Right cardiac atrium (tissue), 5 donors: ENCODE measurements at regions not wholly inside any gene's neighbourhood (a gene's known extent, or its start where the extent isn't known, plus 50 kb on each side); places are given as distances from the start of the nearest gene placed in this dataset.
"Not testable (repeated sequence)": the region's sequence is repeated elsewhere in the genome, so short reads cannot be mapped to it uniquely, and the experiment has no call there.

Source experiments
- ATAC-seq, 2 donors: fragments of 200-7000 bp; cut with Tn5 transposase; one replicate each; pipeline versions ENCODE4 v1.8.0 to v1.9.1; 2020; ENCODE audit warnings: moderate library complexity in 2 of 2, mild to moderate bottlenecking in 1 of 2
- DNase-seq, 3 donors: peaks; one replicate each; pipeline ENCODE4 v3.0.0-alpha.2; 2020
- H3K27ac ChIP-seq: one replicate; pipeline ENCODE4 v1.5.1; 2013; ENCODE audit warnings: mild to moderate bottlenecking, low read length, control low read depth, moderate library complexity
- H3K27me3 ChIP-seq: one replicate; pipeline ENCODE4 v1.6.1; 2013; ENCODE audit not compliant: control insufficient read depth, insufficient read depth
- H3K4me1 ChIP-seq: one replicate; pipeline ENCODE4 v1.6.1; 2013; ENCODE audit warnings: low read length; ENCODE audit not compliant: control insufficient read depth, insufficient read depth
- H3K4me3 ChIP-seq: one replicate; pipeline ENCODE4 v1.5.1; 2013; ENCODE audit warnings: low read length, control low read depth
- H3K9me3 ChIP-seq: one replicate; pipeline ENCODE4 v1.6.1; 2013; ENCODE audit warnings: low read length; ENCODE audit not compliant: control insufficient read depth
- WGBS: extraction: QIAGEN DNeasy Blood & Tissue Kit; methylation state at CpG from one replicate; pipeline ENCODE4 v1.1.7; 2013; 5-methylcytosine and 5-hydroxymethylcytosine counted together
- intact Hi-C, 4 donors: fragments of 100-400 bp; cut with DNase I; formaldehyde crosslinking; loops; one replicate each; pipeline versions ENCODE4 v1.11.0 to v1.14.0; 2022 to 2023
- donor health status: healthy with polysubstance abuse.
- donor health status: DM: no; HTN: yes; CAD: no.
- donor health status: DM: no; HTN: no; CAD: no.
- donor health status: DM: no; HTN: yes; CAD: no; lungs with severe emphysema.
- donor health status: DM: yes; HTN: yes; CAD: no.

- H3K27me3 ChIP-seq, H3K4me1 ChIP-seq, H3K9me3 ChIP-seq, H3K4me3 ChIP-seq, intact Hi-C loops, DNase-seq, H3K27ac ChIP-seq, ATAC-seq: not testable (repeated sequence)
- WGBS: 89% methylated on average over 8 of the region's 8 CpGs
Observed at GRCh38 chr4:35021222-35021621, 1223.1 kb downstream of the ARAP2 start.

- no peak for DNase-seq
- Histone ChIP-seq H3K27me3 (no peaks in the 10 kb centered on the region), H3K4me3 (no peak overlapping the region), H3K9me3 (no peaks in the 10 kb centered on the region), H3K4me1 (no peaks in the 10 kb centered on the region), H3K27ac (no peak overlapping the region)
- intact Hi-C loops: no loop called here
- ATAC-seq: no peak
- 63% methylated on average over 3 of the region's 3 CpGs for WGBS
Observed at GRCh38 chr4:35025152-35025834, 1219.0 kb downstream of the ARAP2 start.

DNA sequence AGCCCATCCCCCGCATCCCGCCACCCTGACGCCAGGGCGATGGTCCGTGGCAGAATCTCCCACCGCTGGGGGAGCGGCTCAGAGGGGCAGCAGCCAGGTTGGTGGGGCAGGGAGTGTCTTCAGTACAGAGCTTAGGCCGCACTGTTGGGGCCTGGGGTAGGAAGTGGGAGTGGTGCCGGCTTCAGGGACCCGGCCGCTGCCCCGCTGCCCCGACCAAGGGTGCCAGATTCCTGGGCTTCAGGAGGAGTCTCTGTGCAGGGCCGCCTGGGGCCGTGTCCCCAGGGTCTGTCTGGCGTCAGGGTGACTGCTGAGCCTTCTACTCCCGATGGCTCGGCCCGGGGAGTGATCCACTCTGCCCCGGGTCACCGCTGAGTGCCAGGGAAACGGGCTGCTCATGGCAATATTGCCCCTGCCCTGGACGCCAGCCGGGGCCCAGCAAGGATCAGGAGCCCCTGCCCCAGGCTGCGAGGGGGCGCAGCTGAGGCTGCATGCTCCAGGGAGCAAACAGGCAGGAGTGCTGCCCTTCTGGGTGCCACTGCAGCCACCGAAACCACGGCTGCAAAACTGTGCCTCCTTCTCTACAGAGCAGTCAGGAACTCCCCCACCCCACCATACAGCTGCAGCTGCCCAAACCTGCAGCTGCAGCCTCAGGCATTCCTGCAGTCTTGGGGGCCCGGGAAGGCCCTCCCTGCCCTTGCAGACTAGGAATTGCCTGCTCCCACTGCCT lies 1206.1 kb downstream of the ARAP2 start:
- ATAC-seq (peak in 1 of 2 donors; percentile 33), DNase-seq (peak in 1 of 3 donors; percentile 44)
- Histone ChIP-seq H3K4me1 (no peaks in the 10 kb centered on the region), H3K9me3 (no peaks in the 10 kb centered on the region), H3K27ac (no peak overlapping the region), H3K4me3 (no peak overlapping the region), H3K27me3 (no peaks in the 10 kb centered on the region)
- 89% methylated on average over 29 of the region's 29 CpGs for WGBS
- intact Hi-C loops: no loop called here

GRCh38 chr4:35038845-35039244 lies 1205.5 kb downstream of the ARAP2 start:
- intact Hi-C loops: no loop called here
- no peaks in the 10 kb centered on the region for H3K4me1 ChIP-seq
- no peak overlapping the region for H3K27ac ChIP-seq
- H3K27me3 ChIP-seq: no peaks in the 10 kb centered on the region
- no peak for DNase-seq
- WGBS: 79% methylated on average over 7 of the region's 7 CpGs
- no peak for ATAC-seq
- H3K9me3 ChIP-seq: no peaks in the 10 kb centered on the region
- no peak overlapping the region for H3K4me3 ChIP-seq

GRCh38 chr4:35052546-35052945 lies 1191.8 kb downstream of the ARAP2 start:
- Histone ChIP-seq H3K27ac (no peak overlapping the region), H3K27me3 (no peaks in the 10 kb centered on the region), H3K4me1 (no peaks in the 10 kb centered on the region), H3K9me3 (no peaks in the 10 kb centered on the region), H3K4me3 (no peak overlapping the region)
- DNase-seq: no peak
- intact Hi-C loops: no loop called here
- WGBS: 91% methylated on average over 9 of the region's 9 CpGs
- no peak for ATAC-seq

GRCh38 chr4:35063031-35063570 lies 1181.2 kb downstream of the ARAP2 start:
- Histone ChIP-seq H3K27ac (no peak overlapping the region), H3K27me3 (no peaks in the 10 kb centered on the region), H3K4me3 (no peak overlapping the region), H3K4me1 (no peaks in the 10 kb centered on the region), H3K9me3 (no peaks in the 10 kb centered on the region)
- no peak for DNase-seq
- WGBS: 63% methylated on average over 1 of the region's 1 CpG
- ATAC-seq: no peak
- intact Hi-C loops: no loop called here

DNA sequence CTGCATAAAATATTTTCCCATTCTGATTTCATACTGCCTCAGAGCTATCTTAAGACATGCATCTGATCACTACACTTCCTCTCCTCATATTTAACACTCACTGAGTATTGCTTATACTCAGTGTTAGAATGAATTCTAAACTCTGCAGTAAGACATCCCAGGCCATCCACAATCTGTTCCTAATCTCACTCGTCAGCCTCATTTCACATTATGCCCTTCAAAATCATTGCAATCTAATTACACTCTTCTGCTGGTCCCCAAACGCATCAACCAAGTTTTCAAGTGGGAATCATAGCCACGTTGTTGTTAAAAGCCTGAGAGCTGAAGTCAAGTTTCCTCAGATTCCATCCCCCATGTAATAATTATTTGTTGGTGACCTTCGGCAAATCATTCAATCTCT lies 1177.9 kb downstream of the ARAP2 start:
- Histone ChIP-seq H3K4me1 (no peaks in the 10 kb centered on the region), H3K27me3 (no peaks in the 10 kb centered on the region), H3K9me3 (no peaks in the 10 kb centered on the region), H3K4me3 (no peak overlapping the region), H3K27ac (no peak overlapping the region)
- WGBS: 67% methylated on average over 4 of the region's 4 CpGs
- ATAC-seq (no peak), DNase-seq (no peak)
- intact Hi-C loops: no loop called here

DNA sequence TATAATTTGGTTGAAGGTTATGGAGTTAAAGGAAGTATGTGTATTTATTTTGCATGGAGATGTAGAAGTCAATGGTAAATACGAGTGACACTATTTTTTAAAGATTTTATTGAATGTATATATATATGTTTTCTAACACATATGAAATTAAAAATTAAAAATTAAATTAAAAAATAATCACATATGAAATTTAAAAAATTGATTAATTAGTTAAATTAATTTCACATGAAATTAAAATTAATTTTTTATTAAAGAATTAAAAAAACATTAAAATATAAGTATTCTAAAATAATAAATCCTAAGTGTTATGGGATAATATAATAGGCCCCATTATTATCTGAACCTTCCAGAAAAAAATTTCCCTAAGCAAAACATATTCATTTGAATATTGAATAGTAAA lies 1163.5 kb downstream of the ARAP2 start:
- Histone ChIP-seq H3K4me3 (no peak overlapping the region), H3K4me1 (no peaks in the 10 kb centered on the region), H3K9me3 (no peaks in the 10 kb centered on the region), H3K27ac (no peak overlapping the region), H3K27me3 (no peaks in the 10 kb centered on the region)
- DNase-seq (no peak), ATAC-seq (no peak)
- 83% methylated on average over 1 of the region's 1 CpG for WGBS
- intact Hi-C loops: no loop called here

GRCh38 chr4:35087218-35087617 lies 1157.1 kb downstream of the ARAP2 start:
- H3K4me1 ChIP-seq: no peaks in the 10 kb centered on the region
- WGBS: 81% methylated on average over 3 of the region's 3 CpGs
- H3K4me3 ChIP-seq: no peak overlapping the region
- no peaks in the 10 kb centered on the region for H3K9me3 ChIP-seq
- DNase-seq: no peak
- no peak overlapping the region for H3K27ac ChIP-seq
- no peaks in the 10 kb centered on the region for H3K27me3 ChIP-seq
- intact Hi-C loops: no loop called here
- no peak for ATAC-seq

DNA sequence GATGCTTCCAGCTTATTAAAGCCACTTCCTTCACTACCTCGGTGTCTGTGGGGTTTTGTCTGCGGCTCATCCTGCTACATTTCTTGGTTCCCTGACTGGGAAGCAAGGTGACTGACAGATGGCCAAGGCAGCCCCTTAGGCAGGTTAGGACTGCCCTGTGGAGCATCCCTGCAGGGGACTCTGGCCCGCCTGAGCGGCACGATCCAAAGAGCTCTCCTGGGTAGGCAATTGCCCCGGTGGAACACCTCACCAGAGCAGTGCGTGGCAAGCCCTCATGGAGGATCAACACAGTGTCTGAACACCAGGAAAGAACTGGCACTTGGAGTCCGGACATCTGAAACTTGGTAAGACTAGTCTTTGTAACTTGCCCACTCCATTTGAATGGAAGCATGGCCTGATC lies 1143.4 kb downstream of the ARAP2 start:
- no peak for DNase-seq
- Histone ChIP-seq H3K4me1 (no peaks in the 10 kb centered on the region), H3K9me3 (no peaks in the 10 kb centered on the region), H3K4me3 (no peak overlapping the region), H3K27ac (no peak overlapping the region), H3K27me3 (no peaks in the 10 kb centered on the region)
- intact Hi-C loops: no loop called here
- no peak for ATAC-seq
- 91% methylated on average over 8 of the region's 8 CpGs for WGBS

GRCh38 chr4:35102066-35102465 lies 1142.2 kb downstream of the ARAP2 start:
- H3K4me3 ChIP-seq: no peak overlapping the region
- ATAC-seq (no peak), DNase-seq (no peak)
- no peaks in the 10 kb centered on the region for H3K9me3 ChIP-seq
- H3K4me1 ChIP-seq: no peaks in the 10 kb centered on the region
- no peak overlapping the region for H3K27ac ChIP-seq
- WGBS: 92% methylated on average over 8 of the region's 8 CpGs
- no peaks in the 10 kb centered on the region for H3K27me3 ChIP-seq
- intact Hi-C loops: no loop called here
